Activated CD8-positive, alpha-beta T cell treated with anti-CD3 and anti-CD28 coated beads, Interleukin-2, amount 10 ng/mL, durations not matched to agents 7 days and 5 days (primary cell): ENCODE measurements at regions not wholly inside any gene's neighbourhood (a gene's known extent, or its start where the extent isn't known, plus 50 kb on each side); places are given as distances from the start of the nearest gene placed in this dataset.

Experiments
- ATAC-seq: fragments of 150-1000 bp; cut with Tn5 transposase; one replicate; pipeline ENCODE4 v1.10.0; 2021; ENCODE audit warnings: moderate library complexity
- CTCF ChIA-PET: fragments of 350-600 bp; sonication (Branson Sonifier 250); formaldehyde crosslinking; loops from one replicate; lab custom pipeline; 2021; ENCODE audit warnings: antibody characterized with exemption; lab: Charles Lee
- POLR2A ChIA-PET: fragments of 350-600 bp; sonication (Branson Sonifier 250); formaldehyde crosslinking; loops from one replicate; lab custom pipeline; 2021; ENCODE audit warnings: antibody characterized with exemption; lab: Charles Lee
- DNase-seq: peaks from one replicate; pipeline ENCODE4 v3.0.0-alpha.2; 2020
- H3K27ac Mint-ChIP-seq: one replicate; pipeline ENCODE4 v1.8.0; 2021; ENCODE audit warnings: mild to moderate bottlenecking, mixed read lengths
- H3K27me3 Mint-ChIP-seq: one replicate; pipeline ENCODE4 v1.8.0; 2021; ENCODE audit warnings: low read depth, mixed read lengths
- H3K36me3 Mint-ChIP-seq: one replicate; pipeline ENCODE4 v1.8.0; 2021; ENCODE audit warnings: low read depth, mixed read lengths
- H3K4me1 Mint-ChIP-seq: one replicate; pipeline ENCODE4 v1.8.0; 2021; ENCODE audit warnings: low read depth, mixed read lengths
- H3K4me3 Mint-ChIP-seq: one replicate; pipeline ENCODE4 v1.8.0; 2021; ENCODE audit warnings: mild to moderate bottlenecking, mixed read lengths
- H3K9me3 Mint-ChIP-seq: one replicate; pipeline ENCODE4 v1.8.0; 2022; ENCODE audit warnings: mixed read lengths; ENCODE audit not compliant: insufficient read depth

GRCh38 chr5:128749136-128749898 lies 211.3 kb upstream of the FBN2 start:
- no peaks in the 10 kb centered on the region for H3K4me1 Mint-ChIP-seq
- no peak for DNase-seq
- no peaks in the 10 kb centered on the region for H3K9me3 Mint-ChIP-seq
- no peaks in the 10 kb centered on the region for H3K36me3 Mint-ChIP-seq
- POLR2A ChIA-PET = no interaction called here
- no peaks in the 10 kb centered on the region for H3K27me3 Mint-ChIP-seq
- no peak for ATAC-seq
- CTCF ChIA-PET = no interaction called here
- no peak overlapping the region for H3K4me3 Mint-ChIP-seq
- H3K27ac Mint-ChIP-seq = no peak overlapping the region

- no peak for ATAC-seq
These were observed 212.1 kb upstream of the FBN2 start for GRCh38 chr5:128750155-128750554.

GRCh38 chr5:128757196-128757959 lies 207.9 kb upstream of the SLC27A6 start:
- CTCF ChIA-PET = no interaction called here
- Mint-ChIP-seq H3K9me3 (no peaks in the 10 kb centered on the region), H3K4me1 (no peaks in the 10 kb centered on the region), H3K27ac (no peak overlapping the region), H3K36me3 (no peaks in the 10 kb centered on the region), H3K4me3 (no peak overlapping the region), H3K27me3 (no peaks in the 10 kb centered on the region)
- no peak for DNase-seq
- ATAC-seq = no peak
- POLR2A ChIA-PET = no interaction called here

More at GRCh38 chr5:128750155-128750554, 212.1 kb upstream of the FBN2 start:
- no peak overlapping the region for H3K4me3 Mint-ChIP-seq
- H3K4me1 Mint-ChIP-seq = no peaks in the 10 kb centered on the region
- H3K27me3 Mint-ChIP-seq = no peaks in the 10 kb centered on the region
- ChIA-PET CTCF (no interaction called here), POLR2A (no interaction called here)
- H3K36me3 Mint-ChIP-seq = no peaks in the 10 kb centered on the region
- no peaks in the 10 kb centered on the region for H3K9me3 Mint-ChIP-seq
- H3K27ac Mint-ChIP-seq = no peak overlapping the region
- DNase-seq = no peak

- ChIA-PET POLR2A (no interaction called here), CTCF (no interaction called here)
- no peaks in the 10 kb centered on the region for H3K4me1 Mint-ChIP-seq
- H3K36me3 Mint-ChIP-seq = no peaks in the 10 kb centered on the region
- no peak overlapping the region for H3K4me3 Mint-ChIP-seq
- ATAC-seq (no peak), DNase-seq (no peak)
- H3K27ac Mint-ChIP-seq = no peak overlapping the region
- no peaks in the 10 kb centered on the region for H3K27me3 Mint-ChIP-seq
- H3K9me3 Mint-ChIP-seq = no peaks in the 10 kb centered on the region
These were observed 202.5 kb upstream of the SLC27A6 start for GRCh38 chr5:128762661-128763306.

- Mint-ChIP-seq H3K36me3 (no peaks in the 10 kb centered on the region), H3K9me3 (no peaks in the 10 kb centered on the region), H3K27ac (no peak overlapping the region), H3K4me1 (no peaks in the 10 kb centered on the region), H3K27me3 (no peaks in the 10 kb centered on the region), H3K4me3 (no peak overlapping the region)
- POLR2A ChIA-PET = no interaction called here
- ATAC-seq (no peak), DNase-seq (no peak)
- CTCF ChIA-PET = no interaction called here
These were observed 202.0 kb upstream of the SLC27A6 start for GRCh38 chr5:128763321-128763720.

GRCh38 chr5:128764601-128765310 lies 200.5 kb upstream of the SLC27A6 start:
- CTCF ChIA-PET = no interaction called here

GRCh38 chr5:128765448-128766061 lies 199.7 kb upstream of the SLC27A6 start:
- no peaks in the 10 kb centered on the region for H3K4me1 Mint-ChIP-seq
- H3K27ac Mint-ChIP-seq = no peak overlapping the region
- POLR2A ChIA-PET = no interaction called here
- H3K9me3 Mint-ChIP-seq = no peaks in the 10 kb centered on the region
- CTCF ChIA-PET = no interaction called here
- no peak overlapping the region for H3K4me3 Mint-ChIP-seq
- ATAC-seq = no peak
- no peaks in the 10 kb centered on the region for H3K27me3 Mint-ChIP-seq
- no peak for DNase-seq
- no peaks in the 10 kb centered on the region for H3K36me3 Mint-ChIP-seq

More at GRCh38 chr5:128764601-128765310, 200.5 kb upstream of the SLC27A6 start:
- H3K4me3 Mint-ChIP-seq = no peak overlapping the region
- no peaks in the 10 kb centered on the region for H3K27me3 Mint-ChIP-seq
- H3K36me3 Mint-ChIP-seq = no peaks in the 10 kb centered on the region
- DNase-seq (no peak), ATAC-seq (no peak)
- H3K9me3 Mint-ChIP-seq = no peaks in the 10 kb centered on the region
- H3K4me1 Mint-ChIP-seq = no peaks in the 10 kb centered on the region
- POLR2A ChIA-PET = no interaction called here
- H3K27ac Mint-ChIP-seq = no peak overlapping the region

GRCh38 chr5:128766406-128766805 lies 198.9 kb upstream of the SLC27A6 start:
- Mint-ChIP-seq H3K27ac (no peak overlapping the region), H3K4me3 (no peak overlapping the region), H3K4me1 (no peaks in the 10 kb centered on the region), H3K27me3 (peaks cover 3% of the 10 kb centered on the region), H3K36me3 (no peaks in the 10 kb centered on the region), H3K9me3 (no peaks in the 10 kb centered on the region)
- ChIA-PET POLR2A (no interaction called here), CTCF (no interaction called here)
- ATAC-seq (no peak), DNase-seq (no peak)

- ChIA-PET CTCF (no interaction called here), POLR2A (no interaction called here)
- ATAC-seq (no peak), DNase-seq (no peak)
- H3K27me3 Mint-ChIP-seq = peaks cover 3% of the 10 kb centered on the region
- no peak overlapping the region for H3K27ac Mint-ChIP-seq
- no peaks in the 10 kb centered on the region for H3K36me3 Mint-ChIP-seq
- peaks cover 6% of the 10 kb centered on the region for H3K4me1 Mint-ChIP-seq
- H3K4me3 Mint-ChIP-seq = no peak overlapping the region
- no peaks in the 10 kb centered on the region for H3K9me3 Mint-ChIP-seq
These were observed 194.4 kb upstream of the SLC27A6 start for GRCh38 chr5:128770907-128771306.

GRCh38 chr5:128772356-128772755 lies 192.9 kb upstream of the SLC27A6 start:
- peaks cover 15% of the 10 kb centered on the region for H3K4me1 Mint-ChIP-seq

GRCh38 chr5:128773378-128773777 lies 191.9 kb upstream of the SLC27A6 start:
- H3K27ac Mint-ChIP-seq = no peak overlapping the region
- H3K27me3 Mint-ChIP-seq = peaks cover 3% of the 10 kb centered on the region
- peaks cover 4% of the 10 kb centered on the region for H3K9me3 Mint-ChIP-seq
- POLR2A ChIA-PET = no interaction called here
- peaks cover 20% of the 10 kb centered on the region for H3K4me1 Mint-ChIP-seq
- ATAC-seq = no peak
- CTCF ChIA-PET = no interaction called here
- H3K4me3 Mint-ChIP-seq = no peak overlapping the region
- no peak for DNase-seq
- no peaks in the 10 kb centered on the region for H3K36me3 Mint-ChIP-seq

More at GRCh38 chr5:128772356-128772755, 192.9 kb upstream of the SLC27A6 start:
- ChIA-PET CTCF (no interaction called here), POLR2A (no interaction called here)
- DNase-seq (no peak), ATAC-seq (no peak)
- no peaks in the 10 kb centered on the region for H3K9me3 Mint-ChIP-seq
- no peak overlapping the region for H3K4me3 Mint-ChIP-seq
- no peak overlapping the region for H3K27ac Mint-ChIP-seq
- H3K27me3 Mint-ChIP-seq = peaks cover 3% of the 10 kb centered on the region
- no peaks in the 10 kb centered on the region for H3K36me3 Mint-ChIP-seq
